ENCODE measurements at regions not wholly inside any gene's neighbourhood (a gene's known extent, or its start where the extent isn't known, plus 50 kb on each side); places are given as distances from the start of the nearest gene placed in this dataset.

DNA sequence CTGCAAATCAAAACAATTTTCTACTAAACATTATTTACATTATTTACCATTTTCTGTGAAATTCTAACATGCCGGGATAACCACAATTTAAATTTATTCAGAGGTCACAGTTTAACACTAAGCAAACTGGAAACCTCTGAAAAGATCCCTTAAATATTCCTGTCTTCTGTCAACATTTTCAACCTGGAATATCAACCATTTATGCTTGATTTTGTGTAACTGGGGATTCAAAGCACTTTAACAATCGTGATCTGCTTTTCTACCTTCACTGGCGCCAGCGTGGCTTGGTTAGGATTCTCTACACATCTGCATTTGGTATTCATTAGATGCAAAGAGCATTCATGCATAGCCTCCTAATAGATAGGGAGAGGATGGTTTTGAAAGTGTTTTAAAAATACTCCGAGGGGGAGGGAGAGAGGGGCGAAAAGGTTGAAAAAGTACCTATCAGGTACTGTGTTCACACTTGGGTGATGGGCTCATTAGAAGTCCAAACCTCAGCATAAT, 59.9 kb upstream of the RAB12 start:
- Histone ChIP-seq H3K27me3 (replicated peaks in 2 of 5; ENCODE audit: control insufficient read depth in 4 of 5, insufficient read depth in 5 of 5, low read length in 4 of 5) (no peaks in the 10 kb centered on the region), H3K27ac (ENCODE audit: insufficient read depth in 1 of 2, low read depth in 1 of 2, low read length in 2 of 2, poor library complexity in 1 of 2, severe bottlenecking in 2 of 2) (no peak overlapping the region), H3K4me3 (ENCODE audit: control insufficient read depth in 1 of 7, extremely low read depth in 1 of 7, insufficient read depth in 4 of 7, low read depth in 2 of 7, low read length in 6 of 7) (no peak overlapping the region), H3K9me3 (ENCODE audit: control extremely low read depth in 1 of 5, control insufficient read depth in 4 of 5, insufficient read depth in 2 of 5, low read depth in 1 of 5, low read length in 4 of 5) (no peaks in the 10 kb centered on the region), H3K36me3 (ENCODE audit: control insufficient read depth in 4 of 4, insufficient read depth in 4 of 4, low read length in 3 of 4) (no peaks in the 10 kb centered on the region), H3K4me1 (ENCODE audit: control extremely low read depth in 1 of 4, control insufficient read depth in 4 of 4, insufficient read depth in 4 of 4, low read length in 3 of 4) (no peaks in the 10 kb centered on the region)
- CTCF ChIA-PET = no interaction called here
- no peak for DNase-seq
- 96% methylated on average over 4 of the region's 6 CpGs for WGBS (ENCODE audit: insufficient coverage)
- POLR2A ChIA-PET = no interaction called here

GRCh38 chr18:8552151-8552550, 57.1 kb upstream of the RAB12 start:
- POLR2A ChIA-PET = no interaction called here
- no peak for DNase-seq
- H3K27ac ChIP-seq (ENCODE audit: insufficient read depth in 1 of 2, low read depth in 1 of 2, low read length in 2 of 2, poor library complexity in 1 of 2, severe bottlenecking in 2 of 2) = no peak overlapping the region
- WGBS (ENCODE audit: insufficient coverage) = 97% methylated on average over 3 of the region's 4 CpGs
- H3K36me3 ChIP-seq (ENCODE audit: control insufficient read depth in 4 of 4, insufficient read depth in 4 of 4, low read length in 3 of 4) = no peaks in the 10 kb centered on the region
- H3K4me3 ChIP-seq (ENCODE audit: control insufficient read depth in 1 of 7, extremely low read depth in 1 of 7, insufficient read depth in 4 of 7, low read depth in 2 of 7, low read length in 6 of 7) = no peak overlapping the region
- H3K9me3 ChIP-seq (ENCODE audit: control extremely low read depth in 1 of 5, control insufficient read depth in 4 of 5, insufficient read depth in 2 of 5, low read depth in 1 of 5, low read length in 4 of 5) = no peaks in the 10 kb centered on the region
- CTCF ChIA-PET = no interaction called here
- H3K27me3 ChIP-seq (replicated peaks in 2 of 5; ENCODE audit: control insufficient read depth in 4 of 5, insufficient read depth in 5 of 5, low read length in 4 of 5) = no peaks in the 10 kb centered on the region
- no peaks in the 10 kb centered on the region for H3K4me1 ChIP-seq (ENCODE audit: control extremely low read depth in 1 of 4, control insufficient read depth in 4 of 4, insufficient read depth in 4 of 4, low read length in 3 of 4)

DNA sequence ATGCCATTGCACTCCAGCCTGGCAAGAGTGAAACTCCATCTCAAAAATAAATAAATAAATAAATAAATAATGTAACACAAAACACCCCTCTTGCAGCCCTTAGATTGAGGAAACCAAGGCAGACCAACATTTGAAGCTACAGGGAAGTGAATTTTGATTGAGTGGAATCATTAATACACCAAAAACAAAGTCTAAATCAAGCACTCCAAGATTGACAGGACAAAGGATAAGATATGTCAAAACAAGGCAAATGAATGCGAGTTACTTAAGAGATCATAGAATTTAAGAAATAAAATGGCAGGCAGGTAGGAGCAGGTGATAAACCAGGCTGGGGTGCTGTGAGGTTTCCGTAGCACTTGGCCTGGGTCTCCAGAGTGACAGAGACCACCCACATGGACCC, 54.9 kb upstream of the RAB12 start:
- Histone ChIP-seq H3K36me3 (ENCODE audit: control insufficient read depth in 4 of 4, insufficient read depth in 4 of 4, low read length in 3 of 4) (no peaks in the 10 kb centered on the region), H3K9me3 (ENCODE audit: control extremely low read depth in 1 of 5, control insufficient read depth in 4 of 5, insufficient read depth in 2 of 5, low read depth in 1 of 5, low read length in 4 of 5) (no peaks in the 10 kb centered on the region), H3K4me3 (ENCODE audit: control insufficient read depth in 1 of 7, extremely low read depth in 1 of 7, insufficient read depth in 4 of 7, low read depth in 2 of 7, low read length in 6 of 7) (no peak overlapping the region), H3K4me1 (ENCODE audit: control extremely low read depth in 1 of 4, control insufficient read depth in 4 of 4, insufficient read depth in 4 of 4, low read length in 3 of 4) (no peaks in the 10 kb centered on the region), H3K27ac (ENCODE audit: insufficient read depth in 1 of 2, low read depth in 1 of 2, low read length in 2 of 2, poor library complexity in 1 of 2, severe bottlenecking in 2 of 2) (no peak overlapping the region), H3K27me3 (replicated peaks in 2 of 5; ENCODE audit: control insufficient read depth in 4 of 5, insufficient read depth in 5 of 5, low read length in 4 of 5) (no peaks in the 10 kb centered on the region)
- no peak for DNase-seq
- ChIA-PET CTCF (no interaction called here), POLR2A (no interaction called here)
- 94% methylated on average over 2 of the region's 2 CpGs for WGBS (ENCODE audit: insufficient coverage)

DNA sequence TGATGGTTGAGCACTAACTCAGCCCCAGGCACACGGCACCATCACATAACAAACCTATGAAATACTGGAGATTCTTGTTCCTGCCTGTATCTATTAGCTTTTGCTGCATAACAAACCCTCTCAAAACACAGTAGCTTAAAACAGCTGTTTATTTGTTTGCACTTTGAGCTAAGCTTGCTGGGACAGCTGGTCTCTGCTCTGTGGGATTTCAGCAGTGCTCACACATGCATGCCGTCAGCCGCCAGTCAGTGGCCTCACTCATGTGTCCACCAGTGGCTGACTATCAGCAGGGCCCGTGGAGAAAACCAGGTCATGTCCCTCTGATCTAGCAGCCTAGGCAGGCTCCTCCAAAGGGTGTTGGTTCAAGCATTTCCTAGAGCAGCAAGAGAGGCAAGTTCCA, 52.8 kb upstream of the RAB12 start:
- POLR2A ChIA-PET = no interaction called here
- Histone ChIP-seq H3K27ac (ENCODE audit: insufficient read depth in 1 of 2, low read depth in 1 of 2, low read length in 2 of 2, poor library complexity in 1 of 2, severe bottlenecking in 2 of 2) (no peak overlapping the region), H3K4me3 (ENCODE audit: control insufficient read depth in 1 of 7, extremely low read depth in 1 of 7, insufficient read depth in 4 of 7, low read depth in 2 of 7, low read length in 6 of 7) (no peak overlapping the region), H3K36me3 (ENCODE audit: control insufficient read depth in 4 of 4, insufficient read depth in 4 of 4, low read length in 3 of 4) (no peaks in the 10 kb centered on the region), H3K4me1 (ENCODE audit: control extremely low read depth in 1 of 4, control insufficient read depth in 4 of 4, insufficient read depth in 4 of 4, low read length in 3 of 4) (no peaks in the 10 kb centered on the region), H3K9me3 (ENCODE audit: control extremely low read depth in 1 of 5, control insufficient read depth in 4 of 5, insufficient read depth in 2 of 5, low read depth in 1 of 5, low read length in 4 of 5) (no peaks in the 10 kb centered on the region), H3K27me3 (replicated peaks in 2 of 5; ENCODE audit: control insufficient read depth in 4 of 5, insufficient read depth in 5 of 5, low read length in 4 of 5) (no peaks in the 10 kb centered on the region)
- CTCF ChIA-PET = no interaction called here
- no peak for DNase-seq
- WGBS (ENCODE audit: insufficient coverage) = 95% methylated on average over 4 of the region's 4 CpGs
